Prostate gland (tissue), 2 donors: ENCODE measurements at regions not wholly inside any gene's neighbourhood (a gene's known extent, or its start where the extent isn't known, plus 50 kb on each side); places are given as distances from the start of the nearest gene placed in this dataset.
"Not testable (repeated sequence)": the region's sequence is repeated elsewhere in the genome, so short reads cannot be mapped to it uniquely, and the experiment has no call there.

Source experiments
- DNase-seq: peaks from one replicate; pipeline ENCODE4 v3.0.0-alpha.2; 2019; ENCODE audit warnings: low spot score
- H3K27ac ChIP-seq, 2 donors: fragments of 200-600 bp; sonication (generic); 2 replicates each; pipeline ENCODE4 v1.5.1; 2017 to 2019
- H3K27me3 ChIP-seq: fragments of 200-600 bp; sonication (generic); replicated peaks from 2 replicates; pipeline ENCODE4 v1.5.1; 2019; ENCODE audit not compliant: insufficient read depth
- H3K36me3 ChIP-seq, 2 donors: fragments of 200-600 bp; sonication (generic); 1 replicate in 1 of 2; 2 replicates in 1 of 2; pipeline versions ENCODE4 v1.5.1 to v1.8.1; 2017 to 2019
- H3K4me1 ChIP-seq: fragments of 200-600 bp; sonication (generic); replicated peaks from 2 replicates; pipeline ENCODE4 v1.5.1; 2019
- H3K4me3 ChIP-seq, 2 donors: fragments of 200-600 bp; sonication (generic); 2 replicates each; pipeline ENCODE4 v1.5.1; 2017 to 2019
- H3K9me3 ChIP-seq: fragments of 200-600 bp; sonication (generic); 2 replicates; pipeline ENCODE4 v1.5.1; 2017
- CTCF ChIP-seq, 4 experiments: fragments of 200-600 bp in 2 of 4; fragments of 450-650 bp in 2 of 4; sonication (generic) in 2 of 4; IDR thresholded peaks; 1 replicate in 3 of 4; 2 replicates in 1 of 4; pipeline ENCODE4 v1.5.1; 2016 to 2019; ENCODE audit warnings: antibody characterized with exemption in 4 of 4, mild to moderate bottlenecking in 2 of 4, moderate library complexity in 2 of 4
- POLR2A ChIP-seq: fragments of 450-650 bp; IDR thresholded peaks from one replicate; pipeline ENCODE4 v1.6.1; 2016; ENCODE audit warnings: antibody characterized with exemption, mild to moderate bottlenecking
- POLR2AphosphoS5 ChIP-seq: sonication (generic); formaldehyde crosslinking; IDR thresholded peaks from one replicate; pipeline ENCODE4 v1.6.1; 2017; ENCODE audit warnings: antibody characterized with exemption
- WGBS: methylation state at CpG from one replicate; pipeline ENCODE4 v1.1.5; 2018; 5-methylcytosine and 5-hydroxymethylcytosine counted together
- intact Hi-C: fragments of 100-400 bp; cut with DNase I; formaldehyde crosslinking; loops from one replicate; pipeline ENCODE4 v1.14.2; 2022

GRCh38 chr6:88502391-88502790, 336.2 kb upstream of the CNR1 start:
- intact Hi-C loops: no loop called here
- Histone ChIP-seq H3K4me1 (no peaks in the 10 kb centered on the region), H3K9me3 (no peaks in the 10 kb centered on the region), H3K27ac (no peak overlapping the region), H3K4me3 (no peak overlapping the region), H3K36me3 (no peaks in the 10 kb centered on the region), H3K27me3 (no peaks in the 10 kb centered on the region)
- no peak for DNase-seq
- TF ChIP-seq CTCF (IDR thresholded peaks at IDR 0.05) (no peak), POLR2A (no peak), POLR2AphosphoS5 (no peak)
- 20% methylated on average over 3 of the region's 3 CpGs for WGBS

DNA sequence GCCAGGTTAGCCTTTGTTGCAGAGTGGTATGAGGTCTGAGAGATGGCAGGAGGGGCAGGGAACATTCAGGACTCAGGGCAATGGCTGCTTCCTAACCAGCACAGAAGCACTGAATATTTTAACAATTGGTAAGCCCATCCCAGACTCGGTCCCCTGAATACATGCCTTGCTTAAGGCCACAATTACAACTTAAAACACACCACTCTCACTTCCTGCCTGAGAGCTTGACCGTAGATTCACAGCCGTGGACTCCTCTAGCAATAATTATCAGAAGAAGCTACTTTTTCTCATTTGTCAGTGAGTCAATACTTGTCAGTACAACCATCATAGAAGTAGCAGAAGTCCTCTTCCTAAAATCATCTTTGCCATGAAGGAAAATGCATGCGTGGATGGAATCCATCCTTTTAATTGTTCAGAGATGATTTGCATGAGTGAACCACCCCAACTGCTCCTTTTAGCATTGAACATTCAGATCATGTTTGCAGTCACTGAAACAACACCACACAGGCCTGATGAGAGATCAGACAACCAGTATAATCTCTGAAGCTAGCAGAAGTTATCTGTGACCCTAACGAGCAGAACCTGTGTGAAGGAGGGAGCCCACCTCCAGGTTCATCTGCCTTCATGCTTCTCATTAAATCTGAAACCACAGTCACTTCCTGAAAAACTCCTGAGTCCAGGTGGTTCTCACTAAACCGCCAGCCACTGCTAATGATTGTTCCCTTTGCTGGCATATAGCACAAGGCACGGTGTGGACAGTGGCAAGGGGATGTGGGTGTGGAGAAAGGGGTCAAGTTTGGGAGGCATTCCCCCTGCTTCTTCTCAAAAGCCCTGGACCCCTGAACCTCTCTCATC, 333.9 kb upstream of the CNR1 start:
- TF ChIP-seq CTCF (IDR thresholded peaks at IDR 0.05) (no peak), POLR2AphosphoS5 (no peak), POLR2A (no peak)
- no peak for DNase-seq
- Histone ChIP-seq H3K36me3 (no peaks in the 10 kb centered on the region), H3K27ac (no peak overlapping the region), H3K9me3 (no peaks in the 10 kb centered on the region), H3K4me1 (no peaks in the 10 kb centered on the region), H3K27me3 (no peaks in the 10 kb centered on the region), H3K4me3 (no peak overlapping the region)
- 71% methylated on average over 7 of the region's 7 CpGs for WGBS
- intact Hi-C loops: loop anchor here (10.0 kb wide), 1 partner anchor 565 kb away; no protein-coding TSS in a partner anchor

GRCh38 chr6:88499436-88499835, 333.3 kb upstream of the CNR1 start:
- H3K27ac ChIP-seq: no peak overlapping the region
- no peak for DNase-seq
- no peaks in the 10 kb centered on the region for H3K36me3 ChIP-seq
- intact Hi-C loops: loop anchor here (10.0 kb wide), 1 partner anchor 565 kb away; no protein-coding TSS in a partner anchor
- H3K4me3 ChIP-seq: no peak overlapping the region
- no peaks in the 10 kb centered on the region for H3K9me3 ChIP-seq
- 92% methylated on average over 3 of the region's 3 CpGs for WGBS
- TF ChIP-seq CTCF (IDR thresholded peaks at IDR 0.05): no peak
- TF ChIP-seq POLR2A: no peak
- TF ChIP-seq POLR2AphosphoS5: no peak
- H3K27me3 ChIP-seq: no peaks in the 10 kb centered on the region
- no peaks in the 10 kb centered on the region for H3K4me1 ChIP-seq

- not testable (repeated sequence) for H3K4me1 ChIP-seq, H3K9me3 ChIP-seq, H3K27me3 ChIP-seq, H3K4me3 ChIP-seq, H3K27ac ChIP-seq, H3K36me3 ChIP-seq, DNase-seq
- intact Hi-C loops: loop anchor here (10.0 kb wide), 1 partner anchor 563 kb away; no protein-coding TSS in a partner anchor
- WGBS: 52% methylated on average over 8 of the region's 8 CpGs
Measured at GRCh38 chr6:88497403-88497802, 331.3 kb upstream of the CNR1 start.

DNA sequence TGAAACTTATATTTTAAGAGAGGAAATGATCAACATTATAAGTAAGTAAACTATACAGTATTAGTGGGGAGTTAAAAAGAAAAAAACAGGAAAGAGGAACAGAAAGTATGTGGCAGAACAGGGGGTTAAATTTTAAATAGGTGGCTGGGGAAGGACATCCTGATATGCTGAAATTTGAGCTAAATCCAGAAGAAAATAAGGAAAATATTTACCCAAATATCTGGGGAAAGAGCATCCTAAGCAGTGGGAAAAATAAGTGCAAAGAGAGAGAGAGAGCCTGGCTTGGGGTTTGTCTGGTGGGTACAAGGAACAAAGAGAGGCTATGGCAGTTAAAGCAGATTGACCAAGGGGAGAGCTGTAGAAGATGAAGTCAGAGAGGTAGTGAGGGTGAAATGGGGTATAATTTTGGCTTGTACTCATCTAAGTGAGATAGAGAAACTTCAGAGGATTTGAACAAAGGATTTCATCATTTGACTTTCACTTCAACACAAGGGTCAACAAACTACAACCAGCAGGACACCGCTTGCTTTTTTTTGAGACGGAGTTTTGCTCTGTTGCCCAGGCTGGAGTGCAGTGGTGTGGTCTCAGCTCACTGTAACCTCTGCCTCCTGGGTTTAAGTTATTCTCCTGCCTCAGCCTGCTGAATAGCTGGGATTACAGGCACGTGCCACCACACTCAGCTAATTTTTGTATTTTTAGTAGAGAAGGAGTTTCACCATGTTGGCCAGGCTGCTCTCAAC, 328.4 kb upstream of the CNR1 start:
- WGBS: 75% methylated on average over 3 of the region's 3 CpGs
- Histone ChIP-seq H3K27me3 (no peaks in the 10 kb centered on the region), H3K9me3 (no peaks in the 10 kb centered on the region), H3K27ac (no peak overlapping the region), H3K4me1 (no peaks in the 10 kb centered on the region), H3K4me3 (no peak overlapping the region), H3K36me3 (no peaks in the 10 kb centered on the region)
- DNase-seq: no peak
- TF ChIP-seq CTCF (IDR thresholded peaks at IDR 0.05): no peak
- TF ChIP-seq POLR2A: no peak
- no peak for TF ChIP-seq POLR2AphosphoS5
- intact Hi-C loops: loop anchor here (10.0 kb wide), 1 partner anchor 560 kb away; no protein-coding TSS in a partner anchor
